ENCODE measurements at regions not wholly inside any gene's neighbourhood (a gene's known extent, or its start where the extent isn't known, plus 50 kb on each side); places are given as distances from the start of the nearest gene placed in this dataset.

- H3K36me3 Mint-ChIP-seq (ENCODE audit: low read depth): no peaks in the 10 kb centered on the region
- no peaks in the 10 kb centered on the region for H3K9me3 Mint-ChIP-seq
- CTCF ChIA-PET: no interaction called here
- no peak overlapping the region for H3K4me3 Mint-ChIP-seq
- H3K4me1 Mint-ChIP-seq (ENCODE audit: low read depth): no peaks in the 10 kb centered on the region
- no peak for TF ChIP-seq CTCF (IDR thresholded peaks at IDR 0.05)
- intact Hi-C loops (cut with micrococcal nuclease): no loop called here
- POLR2A ChIA-PET: no interaction called here
- H3K27me3 Mint-ChIP-seq: peaks cover 5% of the 10 kb centered on the region
- no peak for DNase-seq
- no peak for ATAC-seq
- H3K27ac Mint-ChIP-seq: no peak overlapping the region
Observed at GRCh38 chr4:120228086-120228485, 161.4 kb upstream of the MAD2L1 start.

- Mint-ChIP-seq H3K9me3 (no peaks in the 10 kb centered on the region), H3K36me3 (ENCODE audit: low read depth) (no peaks in the 10 kb centered on the region), H3K4me3 (no peak overlapping the region), H3K27me3 (peaks cover 5% of the 10 kb centered on the region), H3K4me1 (ENCODE audit: low read depth) (no peaks in the 10 kb centered on the region), H3K27ac (no peak overlapping the region)
- intact Hi-C loops (cut with micrococcal nuclease): no loop called here
- ATAC-seq (no peak), DNase-seq (no peak)
- ChIA-PET CTCF (no interaction called here), POLR2A (no interaction called here)
- no peak for TF ChIP-seq CTCF (IDR thresholded peaks at IDR 0.05)
Observed at GRCh38 chr4:120227554-120227953, 160.9 kb upstream of the MAD2L1 start.

GRCh38 chr4:120225527-120225926 lies 158.9 kb upstream of the MAD2L1 start:
- Mint-ChIP-seq H3K9me3 (no peaks in the 10 kb centered on the region), H3K4me1 (ENCODE audit: low read depth) (no peaks in the 10 kb centered on the region), H3K27me3 (peaks cover 5% of the 10 kb centered on the region), H3K27ac (no peak overlapping the region), H3K36me3 (ENCODE audit: low read depth) (no peaks in the 10 kb centered on the region), H3K4me3 (no peak overlapping the region)
- intact Hi-C loops (cut with micrococcal nuclease): no loop called here
- CTCF ChIA-PET: interaction anchor here (0.8 kb wide), 1 partner anchor 69 kb away, joined by 3 read pairs; no protein-coding TSS in a partner anchor
- TF ChIP-seq CTCF (IDR thresholded peaks at IDR 0.05): no peak
- ATAC-seq (no peak), DNase-seq (no peak)
- POLR2A ChIA-PET: no interaction called here

- CTCF ChIA-PET: no interaction called here
- no peak for DNase-seq
Observed at GRCh38 chr4:120218981-120219380, 152.3 kb upstream of the MAD2L1 start.

GRCh38 chr4:120215350-120215749 lies 148.7 kb upstream of the MAD2L1 start:
- intact Hi-C loops (cut with micrococcal nuclease): no loop called here

More at GRCh38 chr4:120218981-120219380, 152.3 kb upstream of the MAD2L1 start:
- POLR2A ChIA-PET: no interaction called here
- no peak for TF ChIP-seq CTCF (IDR thresholded peaks at IDR 0.05)
- Mint-ChIP-seq H3K4me3 (no peak overlapping the region), H3K36me3 (ENCODE audit: low read depth) (no peaks in the 10 kb centered on the region), H3K4me1 (ENCODE audit: low read depth) (no peaks in the 10 kb centered on the region), H3K9me3 (no peaks in the 10 kb centered on the region), H3K27me3 (peaks cover 4% of the 10 kb centered on the region), H3K27ac (no peak overlapping the region)
- no peak for ATAC-seq
- intact Hi-C loops (cut with micrococcal nuclease): no loop called here

More at GRCh38 chr4:120215350-120215749, 148.7 kb upstream of the MAD2L1 start:
- Mint-ChIP-seq H3K9me3 (no peaks in the 10 kb centered on the region), H3K4me3 (no peak overlapping the region), H3K27me3 (peaks cover 8% of the 10 kb centered on the region), H3K36me3 (ENCODE audit: low read depth) (no peaks in the 10 kb centered on the region), H3K27ac (no peak overlapping the region), H3K4me1 (ENCODE audit: low read depth) (no peaks in the 10 kb centered on the region)
- no peak for DNase-seq
- ChIA-PET POLR2A (no interaction called here), CTCF (no interaction called here)
- no peak for TF ChIP-seq CTCF (IDR thresholded peaks at IDR 0.05)
- ATAC-seq: no peak
